Brain pericyte (primary cell): ENCODE measurements at regions not wholly inside any gene's neighbourhood (a gene's known extent, or its start where the extent isn't known, plus 50 kb on each side); places are given as distances from the start of the nearest gene placed in this dataset.
"Not testable (repeated sequence)": the region's sequence is repeated elsewhere in the genome, so short reads cannot be mapped to it uniquely, and the experiment has no call there.

Experiments used
- DNase-seq: peaks from one replicate; pipeline ENCODE4 v3.0.0-alpha.2; 2012; ENCODE audit warnings: low read depth, low spot score

- DNase-seq = no peak
Measured at GRCh38 chr6:164085091-164086075, 670.9 kb downstream of the QKI start.

GRCh38 chr6:164079275-164079600 is 664.7 kb downstream of the QKI start:
- no peak for DNase-seq

DNA sequence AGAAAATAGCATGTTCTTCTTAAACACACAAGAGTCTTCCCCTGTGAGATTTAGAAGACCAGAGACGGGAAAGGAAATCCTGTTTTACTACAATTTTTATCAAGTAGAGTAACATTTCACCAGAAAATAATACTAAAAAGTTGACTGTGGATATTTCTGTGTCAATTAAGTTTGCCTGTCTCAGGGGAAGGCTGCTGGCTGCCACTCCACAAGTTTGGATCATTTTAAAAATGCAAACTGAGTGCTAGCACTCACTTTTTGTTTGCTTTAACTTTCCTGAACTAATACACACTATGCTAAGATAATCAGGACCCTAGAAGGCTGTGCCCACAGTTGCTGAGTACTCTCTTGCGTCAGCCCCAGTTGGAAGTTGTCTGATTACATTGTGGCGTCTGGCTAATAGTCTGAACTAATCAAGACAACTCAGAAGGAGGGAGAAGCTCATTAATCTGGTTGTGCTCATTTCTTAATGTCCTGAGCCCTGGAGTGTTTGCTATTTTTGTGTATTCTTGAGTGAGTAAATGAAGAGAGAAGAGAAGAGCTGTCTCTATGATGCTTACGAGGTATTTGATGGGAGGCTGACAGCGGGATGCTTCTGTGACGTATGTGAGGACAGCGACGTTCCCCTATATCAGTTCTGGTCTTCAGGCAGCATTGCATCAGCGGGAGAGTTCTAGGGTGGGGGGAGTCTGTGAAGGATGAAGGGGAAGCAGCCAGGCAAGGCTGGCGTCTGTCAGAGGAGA is 664.2 kb downstream of the QKI start:
- DNase-seq = no peak

- DNase-seq = not testable (repeated sequence)
Measured at GRCh38 chr6:164076818-164077532, 662.5 kb downstream of the QKI start.

- DNase-seq = no peak
Measured at GRCh38 chr6:164075981-164076615, 661.6 kb downstream of the QKI start.

GRCh38 chr6:164072240-164072666 is 657.7 kb downstream of the QKI start:
- no peak for DNase-seq

GRCh38 chr6:164069350-164069990 is 655.0 kb downstream of the QKI start:
- DNase-seq = no peak

DNA sequence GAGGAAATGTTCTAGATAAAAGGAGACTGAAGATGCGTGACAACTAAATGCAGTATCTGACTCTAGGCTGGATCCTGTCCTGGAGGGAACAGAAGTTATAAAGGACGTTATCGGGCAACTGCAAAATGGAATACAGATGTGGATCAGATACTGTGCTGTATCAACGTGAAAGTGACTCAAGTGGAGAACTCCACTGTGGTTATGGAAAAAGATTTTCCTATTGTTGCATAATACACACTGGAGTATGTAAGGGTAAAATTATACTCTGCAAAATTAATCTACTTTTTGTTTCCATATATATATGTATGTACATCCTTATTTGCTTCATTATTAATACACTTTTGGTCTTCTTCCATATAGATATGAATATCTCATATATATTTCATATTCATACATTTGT is 654.0 kb downstream of the QKI start:
- DNase-seq = no peak

DNA sequence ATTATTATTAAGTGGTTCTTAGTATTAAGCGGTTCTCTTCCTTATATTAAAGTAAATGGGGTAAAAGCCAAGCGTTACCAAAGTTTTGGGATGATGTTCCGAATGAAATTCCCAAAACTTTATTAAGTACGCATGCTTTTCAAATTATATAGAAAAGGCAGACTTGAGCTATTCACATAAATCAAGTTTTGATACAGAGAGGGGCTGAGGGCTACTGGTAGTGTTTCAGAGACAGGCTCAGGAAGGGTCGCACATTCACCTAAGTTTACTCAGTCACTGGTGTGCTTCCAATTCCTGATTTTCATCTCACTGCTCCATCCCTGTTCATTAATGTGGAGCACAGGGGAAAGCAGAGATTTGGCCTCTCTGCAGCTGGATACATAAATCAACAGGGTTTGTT is 652.2 kb downstream of the QKI start:
- DNase-seq = no peak

DNA sequence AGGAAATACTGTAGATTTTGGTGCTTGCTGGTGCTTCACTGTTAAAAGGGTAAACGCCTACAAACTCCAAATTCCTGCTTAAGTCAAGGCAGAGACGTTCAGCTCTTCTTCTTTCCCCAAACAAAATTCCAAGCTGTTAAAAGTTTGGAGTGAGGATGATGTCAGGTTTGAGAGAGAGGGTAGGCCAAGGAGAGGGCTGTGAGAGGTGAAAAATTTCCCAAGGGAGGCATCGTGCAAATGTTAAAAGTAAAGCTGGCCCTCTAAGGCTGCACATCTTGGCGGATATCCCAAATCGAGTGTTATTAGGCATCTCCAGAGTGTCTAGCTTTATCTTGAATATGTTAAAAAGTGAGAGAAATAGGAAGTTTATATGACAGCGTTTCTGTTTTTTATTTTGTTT is 651.8 kb downstream of the QKI start:
- DNase-seq = no peak

DNA sequence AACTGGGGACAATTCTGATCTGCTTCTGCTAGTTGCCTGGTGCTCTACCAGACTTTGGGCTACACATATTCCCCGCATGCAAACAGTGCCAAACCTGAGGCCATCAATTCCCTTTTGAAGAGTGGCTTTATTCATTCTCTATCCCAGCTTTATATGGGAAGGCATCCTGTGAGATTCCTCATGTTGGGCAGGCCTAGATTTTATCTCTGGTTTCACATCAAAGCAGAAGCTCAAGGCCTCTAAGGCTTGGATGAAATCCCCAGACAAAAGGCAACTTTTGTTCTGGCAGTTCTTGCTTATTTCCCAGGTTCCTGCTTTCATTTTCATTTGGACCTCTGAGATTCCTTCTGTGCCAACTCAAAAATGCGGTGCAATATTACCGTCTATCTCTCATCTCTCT is 648.8 kb downstream of the QKI start:
- no peak for DNase-seq

GRCh38 chr6:164062872-164063271 is 648.4 kb downstream of the QKI start:
- DNase-seq = no peak

GRCh38 chr6:164057876-164058275 is 643.4 kb downstream of the QKI start:
- DNase-seq = no peak

DNA sequence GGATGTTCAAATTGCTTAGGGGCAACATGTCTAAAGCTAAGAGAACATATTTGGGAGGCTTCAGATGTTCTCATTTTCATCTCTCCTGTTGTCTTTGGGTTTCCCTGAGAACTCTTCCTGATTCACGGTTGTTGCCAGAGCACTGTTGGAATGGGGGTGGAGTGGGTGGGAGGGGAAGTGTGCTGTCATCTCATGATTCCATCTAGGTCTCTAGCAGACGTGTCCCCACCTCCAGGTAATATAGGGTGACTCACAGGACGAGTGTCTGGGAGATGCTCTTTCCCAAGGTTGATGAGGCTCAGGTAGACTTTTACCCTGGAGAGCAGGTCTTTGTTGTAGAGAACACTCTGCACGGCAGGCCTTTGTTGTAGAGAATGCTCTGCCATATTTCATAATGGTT is 636.9 kb downstream of the QKI start:
- no peak for DNase-seq

DNA sequence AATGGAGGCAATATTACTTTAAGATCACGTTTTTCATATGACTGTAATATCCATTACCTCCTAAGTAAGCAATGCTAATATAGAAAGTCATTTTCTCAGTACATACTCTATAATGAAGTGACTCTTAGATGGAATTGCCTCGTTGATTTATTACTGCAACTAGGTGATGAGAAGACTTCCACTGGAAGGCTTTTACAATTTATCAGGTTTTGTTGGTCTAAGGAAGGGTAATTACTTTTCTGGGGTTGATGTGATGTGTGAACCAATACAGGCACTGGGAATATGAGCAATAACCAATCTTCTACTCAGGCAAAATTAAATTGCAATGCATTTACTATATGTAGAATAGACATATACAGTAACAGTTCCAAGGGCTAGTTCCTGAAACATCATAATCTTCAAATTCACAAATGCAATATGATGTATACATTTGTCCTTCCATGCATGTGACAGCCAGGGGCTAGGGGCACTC is 635.0 kb downstream of the QKI start:
- no peak for DNase-seq

DNA sequence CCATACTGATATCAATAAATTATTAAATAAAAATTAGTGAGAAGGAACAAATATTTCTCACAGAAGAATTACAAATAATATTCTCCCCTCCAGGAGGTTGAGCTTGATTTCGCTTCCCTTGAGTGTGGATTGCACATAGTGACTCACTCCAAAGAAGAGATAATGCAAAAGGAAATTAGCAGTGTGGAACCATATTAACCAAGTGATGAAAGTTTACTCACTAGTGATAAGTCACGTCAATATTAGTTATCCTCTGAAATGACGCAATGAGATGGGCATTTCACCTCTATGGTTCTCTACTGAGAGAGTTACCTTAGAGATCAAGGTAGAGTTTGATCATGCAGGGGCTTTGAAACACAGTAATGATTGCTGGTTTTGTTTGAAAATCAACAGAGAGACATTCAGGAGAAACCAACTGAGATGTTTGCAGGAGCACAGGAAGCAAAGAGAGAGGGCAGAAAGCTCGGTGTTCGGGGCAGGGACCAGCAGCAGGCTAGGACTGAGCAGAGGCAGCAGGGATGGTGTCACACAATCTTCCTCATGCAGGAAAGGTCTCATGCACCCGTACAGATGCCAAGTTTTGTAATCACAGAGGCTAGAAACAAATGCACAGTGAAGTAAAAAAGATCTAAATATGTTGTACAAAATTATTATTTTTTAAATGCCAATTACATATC is 634.5 kb downstream of the QKI start:
- DNase-seq = no peak

- no peak for DNase-seq
Measured at GRCh38 chr6:164045082-164045481, 630.6 kb downstream of the QKI start.

GRCh38 chr6:164043656-164044055 is 629.1 kb downstream of the QKI start:
- not testable (repeated sequence) for DNase-seq

GRCh38 chr6:164042212-164042611 is 627.7 kb downstream of the QKI start:
- no peak for DNase-seq

GRCh38 chr6:164040994-164041393 is 626.5 kb downstream of the QKI start:
- no peak for DNase-seq
